ENCODE measurements at regions not wholly inside any gene's neighbourhood (a gene's known extent, or its start where the extent isn't known, plus 50 kb on each side); places are given as distances from the start of the nearest gene placed in this dataset.

GRCh38 chr12:107461222-107461975 is 224.2 kb upstream of the PWP1 start (continued):
- TF ChIP-seq, protein P1, sequence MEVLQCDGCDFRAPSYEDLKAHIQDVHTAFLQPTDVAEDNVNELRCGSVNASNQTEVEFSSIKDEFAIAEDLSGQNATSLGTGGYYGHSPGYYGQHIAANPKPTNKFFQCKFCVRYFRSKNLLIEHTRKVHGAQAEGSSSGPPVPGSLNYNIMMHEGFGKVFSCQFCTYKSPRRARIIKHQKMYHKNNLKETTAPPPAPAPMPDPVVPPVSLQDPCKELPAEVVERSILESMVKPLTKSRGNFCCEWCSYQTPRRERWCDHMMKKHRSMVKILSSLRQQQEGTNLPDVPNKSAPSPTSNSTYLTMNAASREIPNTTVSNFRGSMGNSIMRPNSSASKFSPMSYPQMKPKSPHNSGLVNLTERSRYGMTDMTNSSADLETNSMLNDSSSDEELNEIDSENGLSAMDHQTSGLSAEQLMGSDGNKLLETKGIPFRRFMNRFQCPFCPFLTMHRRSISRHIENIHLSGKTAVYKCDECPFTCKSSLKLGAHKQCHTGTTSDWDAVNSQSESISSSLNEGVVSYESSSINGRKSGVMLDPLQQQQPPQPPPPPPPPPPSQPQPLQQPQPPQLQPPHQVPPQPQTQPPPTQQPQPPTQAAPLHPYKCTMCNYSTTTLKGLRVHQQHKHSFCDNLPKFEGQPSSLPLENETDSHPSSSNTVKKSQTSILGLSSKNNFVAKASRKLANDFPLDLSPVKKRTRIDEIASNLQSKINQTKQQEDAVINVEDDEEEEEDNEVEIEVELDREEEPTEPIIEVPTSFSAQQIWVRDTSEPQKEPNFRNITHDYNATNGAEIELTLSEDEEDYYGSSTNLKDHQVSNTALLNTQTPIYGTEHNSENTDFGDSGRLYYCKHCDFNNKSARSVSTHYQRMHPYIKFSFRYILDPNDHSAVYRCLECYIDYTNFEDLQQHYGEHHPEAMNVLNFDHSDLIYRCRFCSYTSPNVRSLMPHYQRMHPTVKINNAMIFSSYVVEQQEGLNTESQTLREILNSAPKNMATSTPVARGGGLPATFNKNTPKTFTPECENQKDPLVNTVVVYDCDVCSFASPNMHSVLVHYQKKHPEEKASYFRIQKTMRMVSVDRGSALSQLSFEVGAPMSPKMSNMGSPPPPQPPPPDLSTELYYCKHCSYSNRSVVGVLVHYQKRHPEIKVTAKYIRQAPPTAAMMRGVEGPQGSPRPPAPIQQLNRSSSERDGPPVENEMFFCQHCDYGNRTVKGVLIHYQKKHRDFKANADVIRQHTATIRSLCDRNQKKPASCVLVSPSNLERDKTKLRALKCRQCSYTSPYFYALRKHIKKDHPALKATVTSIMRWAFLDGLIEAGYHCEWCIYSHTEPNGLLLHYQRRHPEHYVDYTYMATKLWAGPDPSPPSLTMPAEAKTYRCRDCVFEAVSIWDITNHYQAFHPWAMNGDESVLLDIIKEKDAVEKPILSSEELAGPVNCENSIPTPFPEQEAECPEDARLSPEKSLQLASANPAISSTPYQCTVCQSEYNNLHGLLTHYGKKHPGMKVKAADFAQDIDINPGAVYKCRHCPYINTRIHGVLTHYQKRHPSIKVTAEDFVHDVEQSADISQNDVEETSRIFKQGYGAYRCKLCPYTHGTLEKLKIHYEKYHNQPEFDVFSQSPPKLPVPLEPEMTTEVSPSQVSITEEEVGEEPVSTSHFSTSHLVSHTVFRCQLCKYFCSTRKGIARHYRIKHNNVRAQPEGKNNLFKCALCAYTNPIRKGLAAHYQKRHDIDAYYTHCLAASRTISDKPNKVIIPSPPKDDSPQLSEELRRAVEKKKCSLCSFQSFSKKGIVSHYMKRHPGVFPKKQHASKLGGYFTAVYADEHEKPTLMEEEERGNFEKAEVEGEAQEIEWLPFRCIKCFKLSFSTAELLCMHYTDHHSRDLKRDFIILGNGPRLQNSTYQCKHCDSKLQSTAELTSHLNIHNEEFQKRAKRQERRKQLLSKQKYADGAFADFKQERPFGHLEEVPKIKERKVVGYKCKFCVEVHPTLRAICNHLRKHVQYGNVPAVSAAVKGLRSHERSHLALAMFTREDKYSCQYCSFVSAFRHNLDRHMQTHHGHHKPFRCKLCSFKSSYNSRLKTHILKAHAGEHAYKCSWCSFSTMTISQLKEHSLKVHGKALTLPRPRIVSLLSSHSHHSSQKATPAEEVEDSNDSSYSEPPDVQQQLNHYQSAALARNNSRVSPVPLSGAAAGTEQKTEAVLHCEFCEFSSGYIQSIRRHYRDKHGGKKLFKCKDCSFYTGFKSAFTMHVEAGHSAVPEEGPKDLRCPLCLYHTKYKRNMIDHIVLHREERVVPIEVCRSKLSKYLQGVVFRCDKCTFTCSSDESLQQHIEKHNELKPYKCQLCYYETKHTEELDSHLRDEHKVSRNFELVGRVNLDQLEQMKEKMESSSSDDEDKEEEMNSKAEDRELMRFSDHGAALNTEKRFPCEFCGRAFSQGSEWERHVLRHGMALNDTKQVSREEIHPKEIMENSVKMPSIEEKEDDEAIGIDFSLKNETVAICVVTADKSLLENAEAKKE (CRISPR knock-in tag; IDR thresholded peaks at IDR 0.05) = no peak
- no peak for TF ChIP-seq STAT1 (IDR thresholded peaks at IDR 0.05; ENCODE audit: unreplicated experiment)
- no peak for TF ChIP-seq CREB1 (CRISPR knock-in tag; IDR thresholded peaks at IDR 0.05; ENCODE audit: low read depth)
- no peak for TF ChIP-seq ZNF331 (CRISPR knock-in tag; IDR thresholded peaks at IDR 0.05; ENCODE audit: low read depth)
- no peak for TF ChIP-seq NANOG (IDR thresholded peaks at IDR 0.05; ENCODE audit: borderline replicate concordance)
- TF ChIP-seq EZH2phosphoT487 (IDR thresholded peaks at IDR 0.05; ENCODE audit: unreplicated experiment) = no peak
- no peak for TF ChIP-seq JUNB (IDR thresholded peaks at IDR 0.05; ENCODE audit: unreplicated experiment)

- Mint-ChIP-seq H3K9me3 (no peaks in the 10 kb centered on the region), H3K36me3 (ENCODE audit: low read depth) (no peaks in the 10 kb centered on the region), H3K27me3 (ENCODE audit: insufficient read depth, low read depth, poor library complexity) (peaks cover 1% of the 10 kb centered on the region), H3K4me1 (peaks cover 22% of the 10 kb centered on the region), H3K27ac (no peak overlapping the region), H3K4me3 (no peak overlapping the region)
- H3K27me3 ChIP-seq (ENCODE audit: insufficient read depth) = no peaks in the 10 kb centered on the region
- H3K36me3 ChIP-seq (ENCODE audit: insufficient read depth) = no peaks in the 10 kb centered on the region
- no peak overlapping the region for H2AFZ ChIP-seq
- H3K4me2 ChIP-seq = no peak overlapping the region
- H3K4me1 ChIP-seq (ENCODE audit: insufficient read depth) = peaks cover 5% of the 10 kb centered on the region
- H3K79me2 ChIP-seq (replicated peaks; ENCODE audit: insufficient read depth) = no peaks in the 10 kb centered on the region
- H3K27ac ChIP-seq (ENCODE audit: low read depth) = no peak overlapping the region
- ATAC-seq (no peak), DNase-seq (ENCODE audit: low spot score) (no peak)
- H3K4me3 ChIP-seq = no peak overlapping the region
- no peaks in the 10 kb centered on the region for H3F3A ChIP-seq (replicated peaks; ENCODE audit: low read depth)
- TF ChIP-seq STAT1 (IDR thresholded peaks at IDR 0.05; ENCODE audit: unreplicated experiment) = no peak
- H4K20me1 ChIP-seq (replicated peaks; ENCODE audit: insufficient read depth) = no peaks in the 10 kb centered on the region
- H3K9me2 ChIP-seq (ENCODE audit: insufficient read depth) = peaks cover 11% of the 10 kb centered on the region
These were observed 222.9 kb upstream of the PWP1 start for GRCh38 chr12:107462428-107463332.

Data from GM23338 (cell line).